ENCODE measurements at regions not wholly inside any gene's neighbourhood (a gene's known extent, or its start where the extent isn't known, plus 50 kb on each side); places are given as distances from the start of the nearest gene placed in this dataset.

GRCh38 chr17:34416116-34416515 lies 53.1 kb upstream of the CCL1 start:
- no peak for DNase-seq (ENCODE audit: low spot score)

- no peak for DNase-seq (ENCODE audit: low spot score)
Observed at GRCh38 chr17:34414339-34414738, 51.3 kb upstream of the CCL1 start.

GRCh38 chr17:34413443-34414119 lies 50.5 kb upstream of the CCL1 start:
- DNase-seq (ENCODE audit: low spot score), result no peak

GRCh38 chr17:34412965-34413441 lies 50.0 kb upstream of the CCL1 start:
- DNase-seq (ENCODE audit: low spot score), result peak; percentile 28

Measured in A172 (cell line).